NCI-H1694 treated with DMSO at 0.1 percent for 48 hours (cell line): ENCODE measurements at regions not wholly inside any gene's neighbourhood (a gene's known extent, or its start where the extent isn't known, plus 50 kb on each side); places are given as distances from the start of the nearest gene placed in this dataset.
A peak's percentile ranks its signal among the peaks of the same experiment; 100 is the strongest.

Source experiments
- DNase-seq: peaks from one replicate; lab custom pipeline; 2025; lab: John Stamatoyannopoulos, UW

DNA sequence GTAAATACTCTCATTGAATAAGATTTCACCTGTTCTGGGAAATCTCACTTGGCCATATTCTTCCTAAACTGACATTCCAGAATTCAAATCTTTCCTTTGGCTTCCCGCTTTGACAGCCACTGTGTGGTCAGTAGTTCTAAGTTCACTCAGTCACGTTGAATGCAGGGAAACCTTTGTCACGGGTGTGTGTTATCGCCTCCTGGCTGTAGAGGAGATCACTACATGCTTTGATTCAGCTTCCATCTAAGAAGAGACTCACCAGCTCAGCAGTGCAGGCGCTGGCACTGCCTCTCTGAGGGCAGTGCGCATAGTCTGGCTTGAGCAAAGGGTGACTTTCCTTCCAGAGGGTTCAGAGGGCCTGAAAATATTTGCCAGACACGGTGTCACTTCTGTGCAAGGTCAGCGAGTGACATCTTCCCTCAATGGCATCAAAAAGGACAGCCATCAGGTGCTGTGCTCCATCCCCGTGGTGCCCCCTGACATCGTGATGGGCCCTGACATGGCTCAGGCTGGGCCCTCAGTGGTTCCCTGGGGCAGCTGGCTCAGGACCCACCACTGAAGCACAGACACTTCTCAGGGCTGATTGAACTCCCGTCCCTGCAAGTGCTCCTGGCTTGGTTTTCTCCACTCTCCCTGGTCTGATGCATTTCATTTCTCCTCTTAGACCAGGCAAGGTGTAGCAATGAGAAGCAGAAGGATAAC, 635.4 kb upstream of the ARGLU1 start:
- no peak for DNase-seq

DNA sequence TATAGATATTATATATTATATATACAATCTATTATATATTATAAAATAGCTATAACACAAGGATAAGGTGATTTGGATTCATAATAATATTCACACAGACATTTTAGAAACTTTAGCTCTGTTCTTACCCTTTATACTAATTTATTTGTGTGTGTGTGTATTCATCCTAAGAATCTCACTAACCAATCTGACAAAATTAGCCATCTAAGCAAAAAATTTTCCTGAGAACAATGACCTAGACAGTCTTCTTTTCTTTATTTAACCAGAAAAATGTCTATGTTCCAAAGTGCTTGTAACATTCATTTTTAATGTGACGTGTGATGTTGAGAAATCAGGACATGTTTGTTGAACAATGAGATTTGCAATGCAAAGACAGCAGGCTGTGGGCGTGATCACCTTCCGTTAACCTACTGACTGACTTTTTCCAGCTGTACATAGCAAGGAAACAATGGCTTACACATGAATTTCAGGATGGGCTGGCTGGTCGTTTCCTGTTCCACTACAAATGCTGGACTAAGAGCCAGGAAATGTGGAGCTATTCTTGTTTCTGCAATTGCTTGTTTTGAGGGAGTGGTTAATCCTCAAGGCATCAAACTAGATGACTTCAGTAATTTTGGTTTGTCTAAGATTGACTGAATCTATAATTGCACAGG, 634.6 kb upstream of the ARGLU1 start:
- no peak for DNase-seq

DNA sequence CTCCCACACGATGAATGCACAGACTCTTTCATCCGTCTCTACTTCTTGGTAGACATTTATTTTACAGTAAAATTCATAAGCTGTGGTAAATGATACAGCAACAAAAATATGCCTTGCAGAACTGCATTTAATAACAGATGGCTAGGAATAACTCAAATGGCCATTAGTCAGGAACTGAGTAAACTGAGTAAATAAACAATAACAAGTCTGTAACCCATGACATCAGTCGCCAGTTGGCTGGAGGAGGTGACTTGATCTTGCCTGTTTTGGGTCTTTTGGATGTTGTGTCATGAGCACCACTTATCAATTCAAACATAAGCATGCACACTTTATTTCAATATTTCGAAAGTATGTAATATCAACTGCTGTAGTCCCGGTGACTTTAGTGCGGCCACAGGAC, 632.6 kb upstream of the ARGLU1 start:
- DNase-seq, result no peak

DNA sequence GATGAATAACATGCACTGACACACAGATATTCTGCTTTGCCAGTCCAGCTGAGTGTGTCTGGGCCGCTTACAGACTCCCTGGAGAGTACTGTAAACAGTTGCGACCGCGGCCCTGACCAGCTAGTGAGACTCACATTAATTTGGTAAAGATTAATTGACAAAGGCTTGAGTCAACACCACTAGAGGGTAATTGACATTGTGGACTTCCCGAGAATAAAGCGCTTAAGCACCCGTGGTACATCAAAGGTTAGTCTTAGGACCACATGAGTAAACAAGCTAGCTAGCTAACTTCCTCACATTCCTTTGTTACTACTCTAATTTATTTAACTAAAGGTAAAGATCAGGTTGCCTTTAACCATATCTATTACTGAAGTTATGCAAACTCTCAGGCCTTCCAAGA, 624.4 kb upstream of the ARGLU1 start:
- DNase-seq, result no peak

DNA sequence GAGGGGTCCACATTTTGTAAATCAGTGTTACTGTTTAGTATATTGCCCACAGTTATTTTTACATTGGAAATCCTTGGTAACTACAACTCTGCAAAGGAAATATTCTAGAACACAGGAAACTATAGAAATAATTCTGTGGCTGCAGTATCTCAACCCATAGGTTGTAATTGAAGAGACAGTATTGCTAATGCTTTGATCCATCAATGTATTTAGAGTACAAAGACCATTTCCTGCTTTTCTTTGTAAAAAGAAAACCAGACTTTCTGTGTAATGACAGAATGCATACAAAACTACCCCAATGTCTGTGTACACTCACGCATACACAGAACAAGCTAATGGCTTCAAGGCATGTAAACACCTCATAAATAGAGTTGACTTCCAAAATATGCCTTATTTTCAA, 622.1 kb upstream of the ARGLU1 start:
- DNase-seq, result no peak

DNA sequence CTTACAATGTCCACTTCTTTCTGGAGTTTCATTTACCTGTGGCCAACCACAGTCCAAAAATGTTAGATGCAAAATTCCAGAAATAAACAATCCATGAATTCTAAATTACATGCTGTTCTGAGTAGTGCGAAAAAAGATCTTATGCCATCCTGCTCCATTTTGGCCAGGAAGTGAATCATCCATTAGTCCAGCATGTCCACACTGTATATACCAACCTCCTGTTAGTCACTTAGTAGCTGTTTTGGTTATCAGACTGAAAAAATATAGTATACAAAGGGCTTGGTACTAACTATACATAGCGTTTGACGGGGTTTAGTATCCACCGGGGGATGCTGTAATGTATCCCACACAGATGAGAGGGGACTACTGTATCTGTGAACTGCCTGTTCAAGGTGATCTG, 618.0 kb upstream of the ARGLU1 start:
- no peak for DNase-seq

DNA sequence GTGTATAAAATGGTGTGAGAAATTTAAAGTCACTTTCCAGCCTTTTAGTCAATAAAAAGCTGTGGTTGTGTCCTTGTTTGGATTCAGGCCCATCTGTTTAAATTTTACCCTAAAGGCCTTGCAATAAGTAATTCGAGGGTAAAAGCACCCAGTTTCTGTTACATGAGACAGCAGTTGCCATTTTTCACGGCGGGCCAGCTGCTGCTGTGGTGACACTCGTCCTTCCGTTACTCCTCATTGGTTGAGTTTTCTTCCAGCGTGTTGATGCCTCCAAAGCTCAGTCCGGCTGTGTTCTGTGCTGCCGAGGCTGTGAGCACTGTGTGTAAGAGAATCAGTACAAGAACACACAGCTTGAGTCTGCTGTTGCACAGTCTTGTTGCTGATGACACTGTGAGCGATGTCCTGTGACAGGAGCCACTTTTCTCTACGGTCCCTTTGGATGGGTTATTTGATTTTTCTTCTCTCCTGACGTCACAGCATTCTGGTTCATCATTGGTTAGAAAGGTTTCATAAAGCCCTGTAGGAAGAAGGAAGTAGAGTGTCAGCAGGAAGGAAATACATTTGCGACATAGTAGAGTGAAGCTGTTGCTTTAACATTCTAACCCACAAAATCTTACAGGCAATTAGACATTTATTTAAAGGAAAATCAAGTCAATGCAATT, 602.5 kb upstream of the ARGLU1 start:
- peak; percentile 43 for DNase-seq

DNA sequence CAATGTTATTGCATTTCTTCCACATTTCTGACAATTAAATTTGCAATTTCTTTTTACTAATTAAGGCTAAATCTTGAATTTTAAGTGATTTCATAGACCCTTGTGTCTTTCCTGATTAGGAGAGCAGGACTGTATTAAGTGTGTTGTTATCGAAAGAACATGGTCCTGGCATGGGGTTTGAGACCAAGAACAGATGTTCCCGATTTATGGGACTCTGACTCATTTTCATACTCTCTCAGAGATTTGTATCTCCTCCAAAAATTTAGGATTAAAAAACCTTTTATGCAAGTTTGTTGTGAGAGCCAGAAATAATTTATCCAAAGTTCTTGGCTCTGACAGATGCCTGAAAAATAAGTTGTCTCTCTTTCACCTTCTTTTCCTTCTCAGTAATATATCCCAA, 589.3 kb upstream of the ARGLU1 start:
- DNase-seq, result no peak

DNA sequence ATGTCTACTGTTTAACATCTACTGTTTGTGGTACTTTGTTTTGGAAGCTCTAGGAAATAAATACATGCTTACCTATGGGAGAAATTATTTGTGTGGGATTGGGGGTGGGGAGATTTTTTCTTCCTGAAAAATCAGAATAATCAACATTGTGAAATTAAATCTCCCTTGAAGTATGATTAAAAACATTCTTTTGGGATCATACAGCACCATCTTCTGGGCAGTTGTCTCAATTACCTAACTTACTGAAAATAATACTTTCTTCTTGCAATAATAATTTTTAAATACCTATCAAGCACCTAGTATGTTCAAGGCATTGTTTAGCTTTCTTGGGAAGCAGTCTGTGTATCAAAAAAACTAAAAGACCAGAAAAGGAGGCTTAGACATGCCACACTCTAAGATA, 576.5 kb upstream of the ARGLU1 start:
- peak; percentile 43 for DNase-seq

DNA sequence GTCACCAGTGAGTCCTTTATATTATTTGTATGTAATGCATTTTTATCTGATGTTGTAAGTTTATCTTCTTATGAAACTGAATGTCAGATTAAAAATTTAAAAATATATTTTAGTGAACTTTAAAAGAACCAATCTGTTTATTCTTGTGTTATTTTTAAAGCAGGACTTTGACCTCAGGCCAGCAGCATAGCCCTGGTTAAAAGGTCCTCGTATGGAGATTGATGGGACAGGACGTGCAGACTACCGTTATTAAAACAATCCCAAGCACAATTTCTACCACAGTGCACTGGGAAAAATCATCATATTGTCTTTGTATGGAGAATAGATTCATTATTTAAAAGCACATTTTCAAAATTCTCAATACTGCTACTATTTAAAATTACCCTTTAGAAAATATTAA, 573.8 kb upstream of the ARGLU1 start:
- DNase-seq, result no peak

DNA sequence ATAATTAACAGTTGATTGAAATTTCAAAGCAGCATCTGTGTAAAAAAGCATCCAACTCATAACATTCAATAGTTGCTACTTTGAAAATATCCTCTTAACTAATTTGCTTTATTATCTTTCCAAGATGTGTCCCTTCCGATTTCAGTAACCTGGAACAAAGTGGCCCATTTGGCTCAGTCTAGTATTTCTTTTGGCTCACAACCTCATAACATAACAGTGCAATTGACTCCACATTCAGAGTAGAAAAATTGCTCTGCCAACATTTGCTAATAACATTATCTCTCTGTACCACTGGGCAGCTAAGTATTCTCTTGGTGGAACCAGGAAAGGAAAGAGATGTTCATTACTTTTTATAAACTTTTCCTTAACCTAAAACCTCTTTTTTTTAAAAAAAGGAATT, 571.1 kb upstream of the ARGLU1 start:
- DNase-seq, result no peak

DNA sequence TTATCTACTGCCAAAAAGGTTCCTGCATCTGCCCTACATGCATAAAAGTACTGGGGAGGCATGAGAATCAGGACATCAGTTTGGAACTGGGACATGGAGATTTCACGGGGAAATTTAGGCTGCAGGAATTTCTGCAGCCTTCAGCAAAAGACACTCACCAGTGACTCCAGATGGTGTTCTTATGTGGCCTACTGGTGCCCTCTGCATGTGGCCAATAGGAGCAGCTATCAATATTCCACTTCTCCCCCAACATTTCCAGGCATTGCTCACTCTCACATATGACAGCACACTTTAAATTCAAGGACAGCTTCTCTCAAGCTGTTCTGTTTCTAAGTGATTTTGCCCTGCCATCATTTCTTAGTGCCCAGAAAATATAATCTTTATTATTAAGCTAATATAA, 570.5 kb upstream of the ARGLU1 start:
- peak; percentile 33 for DNase-seq

DNA sequence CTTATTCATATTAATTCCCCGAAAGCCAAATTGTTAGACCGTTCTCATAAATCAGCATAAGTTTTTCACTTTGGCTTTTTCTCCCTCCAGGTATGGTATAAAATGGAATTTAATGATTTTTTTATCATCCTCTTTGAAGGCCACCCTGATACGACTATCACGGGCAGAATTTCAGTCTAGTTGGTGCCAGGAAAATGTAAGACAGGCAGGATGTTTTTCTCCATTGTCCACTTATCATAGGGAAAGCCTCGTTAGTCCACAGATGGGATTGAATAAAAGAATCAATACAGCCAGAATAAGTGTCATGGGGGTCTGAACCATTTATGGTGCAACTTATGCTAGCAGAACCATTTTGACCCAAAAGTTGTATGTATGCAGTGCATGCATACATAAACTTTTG, 566.0 kb upstream of the ARGLU1 start:
- DNase-seq, result no peak

DNA sequence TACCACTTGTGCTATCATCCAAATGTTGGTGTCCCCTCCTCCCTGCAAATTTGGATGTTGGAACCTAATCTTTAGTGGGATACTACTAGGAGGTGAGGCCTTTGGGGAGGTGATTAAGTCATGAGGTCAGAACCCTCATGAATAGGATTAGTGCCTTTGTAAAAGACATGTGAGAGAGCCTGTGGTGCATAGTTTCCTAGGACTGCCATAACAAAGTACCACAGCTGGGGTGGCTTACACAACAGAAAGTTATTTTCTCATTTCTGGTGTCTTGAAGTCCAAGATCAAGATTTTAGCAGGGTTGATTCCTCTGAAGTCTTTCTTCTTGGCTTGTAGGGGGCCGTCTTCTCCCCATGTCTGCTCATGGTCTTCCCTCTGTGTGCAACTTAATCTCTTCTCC, 562.6 kb upstream of the ARGLU1 start:
- DNase-seq, result no peak

DNA sequence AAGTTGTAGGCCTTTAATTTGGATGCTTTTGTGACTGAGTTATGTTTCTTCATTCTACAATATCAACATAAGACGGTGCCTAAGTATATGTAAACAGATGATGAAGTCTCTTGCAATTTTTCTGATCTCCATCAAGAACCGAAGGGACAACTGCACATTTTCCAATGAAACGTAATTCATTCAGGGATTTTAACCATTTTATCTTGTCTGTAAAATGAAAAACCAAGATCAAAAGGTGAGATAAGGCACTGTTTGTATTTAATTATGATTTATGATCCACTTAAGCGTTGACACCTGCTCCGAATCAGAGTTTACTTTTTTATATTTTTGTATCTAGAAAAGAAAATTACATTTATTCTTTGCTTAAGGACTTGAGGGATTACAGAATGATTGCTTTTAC, 556.8 kb upstream of the ARGLU1 start:
- DNase-seq, result no peak

DNA sequence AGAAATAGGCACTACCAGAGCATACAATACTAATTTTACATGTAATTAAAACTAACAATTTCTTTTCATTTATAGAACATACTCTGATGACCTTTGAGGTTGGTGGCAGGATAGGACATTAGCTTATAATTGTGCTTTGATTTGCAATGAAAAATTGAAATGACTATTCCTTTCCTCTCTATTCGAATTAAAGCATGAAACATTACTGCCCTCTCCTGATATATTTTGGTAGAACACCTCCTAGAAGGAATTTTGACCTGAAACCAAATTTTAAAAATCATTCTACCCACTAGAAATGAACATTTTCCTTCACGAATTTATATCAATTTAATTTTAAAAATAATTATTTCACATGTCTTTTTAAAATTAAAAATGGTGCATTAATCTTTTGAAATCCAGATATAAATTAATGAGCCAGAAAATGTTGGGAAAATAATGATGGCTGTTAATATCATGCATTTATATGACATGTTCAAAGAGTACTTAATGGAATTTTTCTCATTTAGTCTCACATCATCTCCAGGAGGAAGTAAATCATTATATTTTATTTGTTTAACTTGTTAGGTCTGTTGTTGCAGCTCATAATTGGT, 556.3 kb upstream of the ARGLU1 start:
- peak; percentile 70 for DNase-seq

DNA sequence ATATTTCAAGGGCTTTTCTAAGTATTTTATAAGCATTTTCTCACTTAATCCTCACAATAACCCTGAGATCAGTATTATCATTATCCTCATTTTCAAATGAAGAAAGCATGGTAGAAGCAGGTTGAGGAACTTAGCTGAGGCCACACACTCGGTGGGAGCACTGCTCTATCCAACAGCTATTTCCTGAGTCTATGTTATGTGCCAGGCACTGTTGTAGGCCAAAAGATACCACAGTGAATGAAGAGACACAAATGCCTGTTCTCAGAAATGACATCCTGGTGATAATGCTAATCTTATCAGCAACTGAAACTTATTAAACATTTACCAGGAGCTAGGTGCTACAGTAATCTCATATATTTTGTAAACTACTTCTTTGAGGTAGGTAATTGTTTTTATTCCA, 553.9 kb upstream of the ARGLU1 start:
- DNase-seq, result no peak

DNA sequence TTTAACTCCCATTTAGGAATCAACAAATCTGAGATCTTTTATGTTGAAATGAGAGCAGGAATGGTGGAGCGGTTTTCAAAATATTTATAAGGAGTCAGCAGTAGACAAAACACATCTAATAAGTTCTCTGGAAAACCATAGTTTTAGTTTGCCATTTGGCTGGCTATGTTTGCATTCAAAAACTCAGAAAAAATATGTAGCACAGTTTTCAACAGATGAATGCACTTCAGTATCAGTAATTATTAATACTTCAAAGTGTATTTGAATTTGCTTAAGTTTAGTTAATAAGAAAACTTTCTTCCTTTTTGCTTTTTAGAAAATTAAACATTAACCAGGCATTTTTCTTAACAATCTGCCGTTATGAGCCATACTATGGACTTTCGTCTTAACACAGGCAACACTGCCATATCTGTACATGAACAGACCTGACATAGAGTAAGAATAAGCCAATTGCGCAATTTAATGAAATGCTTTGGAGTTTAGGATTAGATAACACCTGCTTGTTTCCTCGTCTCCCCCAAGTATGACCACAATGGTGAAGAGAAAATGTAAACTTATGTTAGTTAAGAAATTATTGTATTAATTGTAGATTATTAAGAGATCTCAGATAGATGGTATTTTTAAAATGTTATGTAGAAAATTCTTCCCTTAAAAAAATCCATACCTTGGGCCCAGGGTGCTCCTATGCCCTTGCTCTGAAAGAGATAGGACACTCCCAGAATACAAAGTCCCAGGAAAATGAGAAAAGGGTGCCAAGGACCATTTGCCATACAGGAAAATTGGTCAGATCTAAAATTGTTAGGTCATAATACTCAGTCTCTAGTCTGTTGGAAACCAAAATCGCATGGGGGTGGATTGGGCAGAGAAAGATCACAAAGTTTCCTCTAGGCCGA, 552.3 kb upstream of the ARGLU1 start:
- no peak for DNase-seq

DNA sequence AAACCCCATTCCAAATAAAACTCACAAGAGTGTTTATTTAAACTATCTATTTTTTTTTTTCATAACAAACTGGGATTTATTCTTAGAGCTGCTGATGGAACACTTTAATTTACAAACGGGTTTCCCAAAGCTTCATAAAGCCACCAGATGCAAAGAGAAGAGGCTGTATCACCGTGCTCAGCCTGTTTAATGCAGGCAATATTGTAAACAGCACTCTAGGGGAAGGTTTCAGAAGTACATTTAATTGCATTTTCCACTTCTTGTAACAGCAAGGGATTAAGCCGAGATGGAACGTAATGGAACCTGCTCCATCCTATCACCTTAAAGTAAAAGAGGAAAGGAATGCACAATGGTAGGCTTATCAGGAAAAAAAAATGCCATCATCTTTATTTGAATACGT, 550.6 kb upstream of the ARGLU1 start:
- DNase-seq, result no peak

DNA sequence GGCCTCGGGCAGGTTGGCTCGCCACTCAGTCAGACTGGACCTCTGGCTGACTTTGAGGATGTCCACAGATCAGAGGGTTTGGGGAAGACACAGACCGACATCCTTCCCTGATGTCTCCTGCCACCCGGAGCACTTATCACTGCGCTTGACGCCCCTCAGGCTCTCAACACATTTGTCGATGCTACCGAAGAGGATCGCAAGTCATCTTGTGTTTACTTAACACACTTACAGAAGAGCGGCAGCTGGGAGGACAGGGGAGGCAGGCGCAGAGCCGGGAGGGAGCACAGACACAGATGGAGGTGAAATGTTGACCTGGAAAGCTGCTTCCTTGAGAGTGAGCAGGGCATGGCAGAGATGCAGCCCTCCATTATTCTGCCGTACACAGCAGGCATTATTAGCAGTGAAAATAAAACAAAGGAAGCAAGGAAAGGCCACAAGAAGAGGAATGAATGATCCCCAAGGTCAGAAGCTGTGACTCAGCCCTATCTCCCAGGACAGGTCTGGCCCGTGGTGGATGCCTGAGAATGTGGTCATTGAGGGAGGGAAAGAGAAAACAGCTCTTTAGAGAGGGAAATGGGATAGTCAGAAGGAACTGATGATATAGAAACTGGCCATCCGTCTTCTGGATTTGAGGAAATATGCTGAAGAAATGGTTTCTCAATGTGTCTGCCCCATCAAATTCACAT, 549.5 kb upstream of the ARGLU1 start:
- no peak for DNase-seq

DNA sequence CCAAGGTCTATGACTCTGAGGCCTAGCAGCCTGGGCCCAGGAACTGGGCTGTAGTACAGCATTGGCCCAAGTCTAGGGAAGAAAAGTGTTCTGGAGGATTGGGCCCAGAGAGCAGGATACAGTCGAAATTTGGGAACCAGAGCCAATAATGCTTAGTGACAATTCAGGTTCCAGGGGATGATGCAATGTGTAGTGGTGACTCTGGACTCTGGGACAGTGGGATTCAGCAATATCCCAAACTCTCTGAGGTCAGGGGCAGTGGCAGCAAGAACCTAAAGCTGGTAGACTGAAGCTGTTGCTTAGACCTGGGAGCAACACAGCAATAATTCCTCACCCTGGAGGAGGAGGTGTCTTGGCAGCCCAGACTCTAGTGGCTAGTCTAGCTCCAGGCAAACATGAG, 545.5 kb upstream of the ARGLU1 start:
- DNase-seq, result no peak

DNA sequence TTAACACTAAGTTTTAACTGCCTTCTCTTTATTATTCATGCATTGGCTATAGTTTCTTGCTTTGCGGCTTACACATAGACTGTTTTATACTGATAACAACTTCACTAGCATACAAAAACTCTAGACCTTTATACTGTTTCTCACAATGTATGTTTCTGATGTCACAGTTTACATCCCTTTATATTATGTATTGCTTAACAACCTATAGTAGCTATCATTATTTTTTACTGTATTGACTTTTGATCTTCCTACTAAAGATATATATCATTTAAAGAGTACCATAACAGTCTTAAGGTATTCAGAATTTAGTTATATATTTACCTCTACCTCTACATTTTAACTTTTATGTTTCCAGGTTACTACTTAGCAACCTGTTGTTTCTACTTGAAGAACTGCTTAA, 543.3 kb upstream of the ARGLU1 start:
- no peak for DNase-seq
